Activated naive CD4-positive, alpha-beta T cell treated with anti-CD3 and anti-CD28 coated beads, Interleukin-2, amount 50 U/mL, for 72 hours (primary cell): ENCODE measurements at regions not wholly inside any gene's neighbourhood (a gene's known extent, or its start where the extent isn't known, plus 50 kb on each side); places are given as distances from the start of the nearest gene placed in this dataset.

Experiments used
- ATAC-seq, 2 donors: fragments of 150-1000 bp; cut with Tn5 transposase; 2 replicates each; pipeline ENCODE4 v1.10.0; 2021; ENCODE audit warnings: mild to moderate bottlenecking in 2 of 2, moderate library complexity in 2 of 2
- DNase-seq, 2 donors: peaks; one replicate each; pipeline ENCODE4 v3.0.0; 2021 to 2022; ENCODE audit warnings: low spot score in 2 of 2
- H3K27ac Mint-ChIP-seq, 2 donors: one replicate each; pipeline ENCODE4 v1.8.0; 2022; ENCODE audit warnings: mild to moderate bottlenecking in 2 of 2, mixed read lengths in 2 of 2
- H3K36me3 Mint-ChIP-seq, 2 donors: one replicate each; pipeline ENCODE4 v1.8.0; 2022; ENCODE audit warnings: mixed read lengths in 2 of 2
- H3K9me3 Mint-ChIP-seq, 2 donors: one replicate each; pipeline ENCODE4 v1.8.0; 2022; ENCODE audit warnings: mixed read lengths in 2 of 2

GRCh38 chr4:185862340-185862739 is 50.3 kb upstream of the SORBS2 start:
- peaks cover 10 to 19% of the 10 kb centered on the region in 2 donors for H3K9me3 Mint-ChIP-seq
- H3K36me3 Mint-ChIP-seq, result no peaks in the 10 kb centered on the region
- ATAC-seq (no peak), DNase-seq (no peak)
- H3K27ac Mint-ChIP-seq, result no peak overlapping the region

- no peak overlapping the region for H3K27ac Mint-ChIP-seq
- DNase-seq (no peak), ATAC-seq (no peak)
- H3K36me3 Mint-ChIP-seq, result no peaks in the 10 kb centered on the region
- H3K9me3 Mint-ChIP-seq, result peaks cover 0 to 13% of the 10 kb centered on the region in 2 donors
Measured at GRCh38 chr4:185863946-185864345, 52.0 kb upstream of the SORBS2 start.

DNA sequence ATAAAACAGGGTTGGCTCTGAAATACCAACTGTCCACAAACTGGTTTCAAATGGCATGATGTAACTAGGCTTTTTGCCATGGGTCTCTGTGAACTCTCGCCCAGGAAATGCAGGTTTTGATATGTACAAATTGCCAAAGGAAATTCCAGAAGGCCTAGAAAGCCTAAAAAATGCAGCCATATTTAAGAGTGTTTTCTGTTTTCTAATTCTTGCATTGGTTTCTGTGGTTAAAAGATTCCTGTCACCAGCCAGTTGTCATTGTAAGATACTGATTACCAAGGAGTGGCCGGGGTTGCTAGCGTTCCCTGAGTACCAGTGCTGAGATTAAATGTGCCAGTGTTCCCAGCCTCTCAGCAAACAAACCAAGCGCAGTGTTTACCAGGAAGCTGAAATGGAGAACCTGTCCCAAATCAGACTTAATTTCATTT is 53.9 kb upstream of the SORBS2 start:
- DNase-seq (no peak), ATAC-seq (no peak)
- H3K9me3 Mint-ChIP-seq, result no peaks in the 10 kb centered on the region
- H3K36me3 Mint-ChIP-seq, result no peaks in the 10 kb centered on the region
- H3K27ac Mint-ChIP-seq, result no peak overlapping the region

DNA sequence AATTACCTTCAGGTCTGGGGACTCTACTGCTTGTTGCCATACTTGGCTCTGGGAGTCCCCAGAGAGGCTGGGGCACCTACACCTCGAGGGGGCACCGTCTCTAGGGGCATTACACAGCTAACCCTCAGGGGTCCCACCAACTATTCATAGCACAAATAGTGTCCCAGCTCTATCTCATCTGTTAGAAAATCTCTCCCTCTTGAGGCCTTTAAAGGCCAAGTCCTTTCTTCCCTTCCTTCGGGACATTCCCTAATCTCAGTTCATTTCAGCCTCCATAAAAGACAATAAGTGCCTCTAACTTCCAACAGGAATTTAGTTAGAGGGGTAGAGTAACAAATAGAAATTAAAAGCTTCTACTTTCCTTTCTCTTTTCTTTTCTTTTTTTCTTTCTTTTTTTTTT is 55.8 kb upstream of the SORBS2 start:
- no peak for DNase-seq
- H3K9me3 Mint-ChIP-seq, result no peaks in the 10 kb centered on the region

DNA sequence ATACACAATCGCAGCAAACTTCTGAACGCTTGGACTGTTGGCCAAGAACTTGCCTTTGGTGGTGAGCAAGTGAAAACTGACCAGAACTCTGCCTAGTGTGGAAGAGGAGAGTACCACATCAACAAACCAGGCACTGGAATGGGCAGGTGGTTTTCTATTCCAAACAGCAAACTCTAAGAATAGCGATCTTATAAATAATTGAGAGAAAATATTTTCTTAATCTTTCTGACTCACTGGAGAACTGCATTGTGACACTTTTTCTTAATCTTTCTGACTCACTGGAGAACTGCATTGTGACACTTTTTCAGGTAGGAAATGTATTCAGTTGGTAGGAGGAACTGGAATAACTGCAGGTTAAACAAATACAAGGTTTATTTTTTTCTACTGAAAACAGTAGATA is 57.0 kb upstream of the SORBS2 start:
- ATAC-seq, result no peak
- no peak for DNase-seq
- H3K27ac Mint-ChIP-seq, result no peak overlapping the region
- no peaks in the 10 kb centered on the region for H3K9me3 Mint-ChIP-seq
- no peaks in the 10 kb centered on the region for H3K36me3 Mint-ChIP-seq

More for the DNA sequence above, 55.8 kb upstream of the SORBS2 start:
- H3K36me3 Mint-ChIP-seq, result no peaks in the 10 kb centered on the region
- no peak overlapping the region for H3K27ac Mint-ChIP-seq
- no peak for ATAC-seq

DNA sequence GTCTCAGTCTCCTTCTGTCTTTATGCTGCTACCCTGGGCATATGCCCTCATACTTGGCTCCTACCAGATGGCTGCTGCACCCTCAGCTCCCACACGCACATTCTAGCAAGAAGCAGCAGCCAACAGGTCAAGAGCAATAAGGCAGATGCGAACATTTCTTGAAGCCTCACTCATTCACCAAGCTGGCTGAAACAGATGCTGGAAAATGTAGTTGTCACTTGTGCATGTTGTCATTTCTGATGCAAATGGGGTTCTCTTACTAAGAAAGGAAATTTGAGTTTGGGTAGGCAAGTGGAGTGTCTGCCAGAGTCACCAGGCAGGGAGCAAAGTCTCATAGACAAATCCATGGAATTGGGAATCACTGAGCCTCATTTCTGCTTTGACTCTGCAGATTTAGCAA is 57.4 kb upstream of the SORBS2 start:
- no peaks in the 10 kb centered on the region for H3K36me3 Mint-ChIP-seq
- ATAC-seq (no peak), DNase-seq (no peak)

GRCh38 chr4:185870366-185870765 is 58.4 kb upstream of the SORBS2 start:
- Mint-ChIP-seq H3K36me3 (no peaks in the 10 kb centered on the region), H3K27ac (no peak overlapping the region), H3K9me3 (no peaks in the 10 kb centered on the region)
- DNase-seq, result no peak
- no peak for ATAC-seq

More for the DNA sequence above, 57.4 kb upstream of the SORBS2 start:
- H3K9me3 Mint-ChIP-seq, result no peaks in the 10 kb centered on the region
- H3K27ac Mint-ChIP-seq, result no peak overlapping the region

DNA sequence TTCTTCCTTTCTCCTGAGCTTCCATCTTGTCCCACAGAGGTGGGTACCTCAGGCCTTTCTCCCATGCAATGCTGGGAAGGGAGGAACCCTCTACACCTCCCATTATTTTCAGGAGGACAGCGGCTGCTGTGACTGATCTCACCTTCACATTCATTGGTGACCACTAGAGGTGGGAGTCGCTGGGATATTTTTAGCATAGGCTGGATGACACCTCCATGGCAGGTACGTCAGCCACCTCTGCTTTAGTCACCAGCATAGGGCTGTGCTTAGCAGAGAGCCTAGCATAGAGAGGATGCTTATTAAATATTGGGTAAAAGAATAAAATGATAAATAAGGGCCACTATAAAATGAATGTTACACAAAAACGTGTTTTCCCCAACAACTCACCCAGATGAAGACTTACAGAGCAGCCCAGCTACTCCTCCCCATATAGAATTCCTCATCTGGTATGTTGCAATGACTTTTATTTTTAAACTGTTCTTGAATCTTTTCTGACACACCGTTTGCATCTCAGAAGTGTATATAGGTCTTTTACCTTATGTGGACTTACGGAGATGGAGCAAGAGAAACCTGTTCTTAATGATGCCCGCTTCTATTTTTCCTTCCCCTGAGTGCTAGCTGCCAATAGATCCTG is 60.9 kb upstream of the SORBS2 start:
- Mint-ChIP-seq H3K9me3 (no peaks in the 10 kb centered on the region), H3K27ac (no peak overlapping the region), H3K36me3 (no peaks in the 10 kb centered on the region)
- ATAC-seq (no peak), DNase-seq (no peak)

DNA sequence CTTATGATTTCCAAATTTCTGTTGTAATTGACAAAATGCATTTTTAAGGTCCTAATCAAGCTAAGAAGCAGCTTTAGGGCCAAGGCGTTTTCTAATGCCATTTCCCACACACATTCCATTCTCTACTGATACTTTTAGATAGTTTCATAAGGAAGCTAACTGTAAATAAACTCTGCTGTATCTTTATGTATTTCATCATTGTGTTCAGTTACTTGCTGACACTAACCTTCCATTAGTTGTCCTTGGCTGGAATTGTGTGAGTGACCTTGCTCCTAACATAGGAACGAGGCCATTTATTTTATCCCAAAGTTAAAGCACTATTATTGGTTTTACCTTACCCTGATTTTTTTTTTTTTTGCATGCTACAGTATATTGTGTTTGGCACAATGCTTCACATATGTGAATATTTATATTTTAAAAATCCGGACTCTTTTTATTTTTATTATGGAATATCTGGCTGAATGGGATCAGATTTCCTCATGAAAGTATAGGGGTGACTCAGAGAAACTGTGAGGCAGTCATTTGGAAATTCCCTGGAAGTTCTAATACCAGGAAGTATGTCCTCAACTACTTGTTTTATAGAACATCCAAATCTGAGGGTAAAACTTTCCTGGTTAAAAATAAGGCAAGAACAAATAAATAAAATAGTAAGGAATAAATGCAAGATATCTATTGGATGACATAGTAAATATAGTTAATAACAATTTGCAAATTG is 62.7 kb upstream of the SORBS2 start:
- no peaks in the 10 kb centered on the region for H3K36me3 Mint-ChIP-seq
- H3K27ac Mint-ChIP-seq, result no peak overlapping the region
- DNase-seq (no peak), ATAC-seq (no peak)
- H3K9me3 Mint-ChIP-seq, result no peaks in the 10 kb centered on the region

- no peak for DNase-seq
- no peak for ATAC-seq
- H3K36me3 Mint-ChIP-seq, result no peaks in the 10 kb centered on the region
- no peak overlapping the region for H3K27ac Mint-ChIP-seq
- no peaks in the 10 kb centered on the region for H3K9me3 Mint-ChIP-seq
Measured at GRCh38 chr4:185875316-185875907, 63.4 kb upstream of the SORBS2 start.

DNA sequence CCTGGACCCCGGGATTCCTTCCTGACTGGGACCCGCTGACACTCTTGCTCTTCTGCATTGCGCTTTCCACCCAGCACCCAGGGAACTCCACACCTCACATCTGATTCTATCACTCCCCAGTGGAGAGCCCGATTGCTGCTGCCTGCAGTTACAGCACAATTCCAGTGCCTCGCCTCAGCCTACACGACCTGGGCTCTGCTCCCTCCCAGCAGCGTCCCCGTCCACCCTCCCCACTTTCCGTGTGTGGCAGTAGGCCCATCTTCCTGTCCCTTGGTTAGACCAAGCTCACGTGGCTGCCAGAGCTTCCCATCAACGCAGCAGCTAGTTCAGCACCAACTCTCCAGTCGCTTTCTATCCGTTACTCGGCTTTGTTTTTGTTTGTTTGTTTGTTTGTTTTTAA is 66.6 kb upstream of the SORBS2 start:
- no peaks in the 10 kb centered on the region for H3K36me3 Mint-ChIP-seq
- no peak overlapping the region for H3K27ac Mint-ChIP-seq
- ATAC-seq, result no peak

DNA sequence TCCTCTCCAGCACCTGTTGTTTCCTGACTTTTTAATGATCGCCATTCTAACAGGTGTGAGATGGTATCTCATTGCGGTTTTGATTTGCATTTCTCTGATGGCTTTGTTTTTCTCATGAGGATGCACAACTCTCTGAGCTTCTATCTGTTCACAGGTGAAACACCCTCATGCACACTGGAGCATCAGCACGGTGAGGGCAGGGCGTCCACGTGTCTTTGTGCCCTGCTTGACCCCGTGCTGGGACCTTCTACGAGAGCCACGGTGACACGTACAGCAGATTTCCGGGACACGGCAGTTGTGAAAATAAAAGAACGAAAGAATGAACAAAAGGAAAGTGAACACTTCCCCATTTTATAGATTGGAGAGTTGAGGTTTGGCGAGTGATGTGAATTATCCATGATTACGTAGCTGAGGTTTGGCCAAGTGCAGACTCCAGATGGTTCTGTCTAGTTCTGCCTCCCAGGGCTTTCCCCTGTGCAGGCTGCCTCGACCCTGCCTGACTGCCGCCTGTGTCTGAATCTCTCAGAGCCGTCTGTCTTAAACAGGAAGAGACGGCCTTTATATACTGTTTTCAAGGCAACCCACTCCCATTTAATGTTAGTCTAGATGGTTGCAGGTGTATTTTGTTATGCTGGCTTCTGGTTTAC is 67.8 kb upstream of the SORBS2 start:
- ATAC-seq (no peak), DNase-seq (no peak)
- no peaks in the 10 kb centered on the region for H3K9me3 Mint-ChIP-seq
- no peaks in the 10 kb centered on the region for H3K36me3 Mint-ChIP-seq
- no peak overlapping the region for H3K27ac Mint-ChIP-seq

More for the DNA sequence above, 66.6 kb upstream of the SORBS2 start:
- H3K9me3 Mint-ChIP-seq, result no peaks in the 10 kb centered on the region
- no peak for DNase-seq

DNA sequence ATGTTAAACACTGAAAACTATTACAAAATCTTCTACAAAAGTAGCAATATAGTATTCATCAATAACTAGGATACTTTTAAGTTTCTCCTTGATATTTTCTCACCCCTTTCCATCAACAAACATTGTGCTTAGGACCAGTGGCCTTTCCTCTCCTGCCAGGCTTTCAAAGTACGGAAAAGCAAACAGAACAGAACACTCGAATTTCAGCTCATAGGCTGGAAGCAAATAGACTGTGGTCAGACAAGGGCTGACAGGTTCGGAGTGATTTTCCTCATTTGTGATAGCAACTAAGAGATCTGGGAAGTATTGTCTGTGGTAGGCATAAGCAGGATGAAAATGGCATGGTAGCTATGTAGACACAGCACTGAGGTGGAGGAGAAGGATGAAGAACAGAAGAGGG is 68.6 kb upstream of the SORBS2 start:
- ATAC-seq (no peak), DNase-seq (no peak)
- H3K9me3 Mint-ChIP-seq, result no peaks in the 10 kb centered on the region
- no peak overlapping the region for H3K27ac Mint-ChIP-seq
- no peaks in the 10 kb centered on the region for H3K36me3 Mint-ChIP-seq

DNA sequence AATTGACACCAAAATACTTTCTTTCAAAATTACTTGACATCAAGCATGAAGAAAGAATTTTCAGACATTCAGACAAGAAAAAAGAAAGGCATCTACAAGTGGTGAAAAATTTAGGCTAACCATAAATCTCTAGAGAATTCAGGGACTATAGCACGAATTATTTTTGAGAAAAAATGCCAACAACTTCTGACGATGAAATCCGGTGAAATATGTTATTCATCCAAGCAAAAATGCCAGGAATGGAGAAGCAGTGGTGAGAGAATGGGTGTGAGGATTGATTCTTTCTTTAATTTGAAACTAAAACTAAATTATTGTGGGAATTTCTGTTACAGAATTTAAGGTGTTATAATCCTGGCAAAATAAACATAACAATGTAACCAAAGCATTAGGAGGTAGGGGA is 69.4 kb upstream of the SORBS2 start:
- Mint-ChIP-seq H3K36me3 (no peaks in the 10 kb centered on the region), H3K9me3 (no peaks in the 10 kb centered on the region), H3K27ac (no peak overlapping the region)
- ATAC-seq, result no peak
- no peak for DNase-seq

DNA sequence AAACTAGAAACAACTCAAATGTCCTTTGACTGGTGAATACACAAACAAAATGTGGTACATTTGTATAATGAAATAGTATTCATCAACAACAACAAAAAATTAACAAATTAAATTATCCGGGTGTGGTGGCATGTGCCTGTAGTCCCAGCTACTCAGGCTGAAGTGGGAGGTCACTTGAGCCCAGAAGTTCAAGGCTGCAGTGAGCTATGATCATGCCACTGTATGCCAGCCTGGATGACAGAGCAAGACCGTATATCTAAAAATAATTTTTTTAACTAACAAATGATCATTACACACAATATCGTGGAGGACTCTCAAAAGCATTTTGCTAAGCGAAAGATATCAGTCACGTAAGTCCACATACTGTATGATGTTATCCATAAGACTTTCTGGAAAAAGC is 71.6 kb upstream of the SORBS2 start:
- no peaks in the 10 kb centered on the region for H3K36me3 Mint-ChIP-seq
- H3K27ac Mint-ChIP-seq, result no peak overlapping the region
- no peak for DNase-seq
- ATAC-seq, result no peak
- H3K9me3 Mint-ChIP-seq, result no peaks in the 10 kb centered on the region

GRCh38 chr4:185885075-185885474 is 73.1 kb upstream of the SORBS2 start:
- Mint-ChIP-seq H3K36me3 (no peaks in the 10 kb centered on the region), H3K27ac (no peak overlapping the region), H3K9me3 (no peaks in the 10 kb centered on the region)
- ATAC-seq, result no peak
- DNase-seq, result no peak

- no peak for DNase-seq
- H3K27ac Mint-ChIP-seq, result no peak overlapping the region
- no peak for ATAC-seq
- no peaks in the 10 kb centered on the region for H3K36me3 Mint-ChIP-seq
- H3K9me3 Mint-ChIP-seq, result no peaks in the 10 kb centered on the region
Measured at GRCh38 chr4:185885604-185886003, 73.6 kb upstream of the SORBS2 start.
